ENCODE measurements at regions not wholly inside any gene's neighbourhood (a gene's known extent, or its start where the extent isn't known, plus 50 kb on each side); places are given as distances from the start of the nearest gene placed in this dataset.

- intact Hi-C loops (cut with micrococcal nuclease; ENCODE audit: unreplicated experiment) (no loop called here), in situ Hi-C loops (cut with HindIII; ENCODE audit: extremely low pct_ligation_motif_present, low pct_unique_long_range_greater_than_20kb) (no loop called here)
- BruUV-seq (replicated peaks), result no TSS peak
- Histone ChIP-seq H3K79me2 (ENCODE audit: insufficient read depth, low read length) (no peaks in the 10 kb centered on the region), H3K9me3 (ENCODE audit: low read length) (no peaks in the 10 kb centered on the region), H4K20me1 (ENCODE audit: insufficient read depth, low read length) (no peaks in the 10 kb centered on the region), H3K36me3 (replicated peaks in 1 of 2; ENCODE audit: control insufficient read depth in 1 of 2, insufficient read depth in 2 of 2, low read length in 2 of 2) (no peaks in the 10 kb centered on the region), H3K27ac (ENCODE audit: extremely low read length, insufficient read depth, low read length) (no peak overlapping the region), H3K27me3 (ENCODE audit: control insufficient read depth in 1 of 2, insufficient read depth in 2 of 2, low read length in 2 of 2) (peaks cover 0 to 25% of the 10 kb centered on the region in 2 experiments; a peak in 3 of 5 replicates), H3K9ac (ENCODE audit: insufficient read depth, low read depth, low read length) (no peak overlapping the region), H3K4me1 (ENCODE audit: insufficient read depth, low read length) (no peaks in the 10 kb centered on the region), H3K4me3 (replicated peaks in 1 of 3; ENCODE audit: insufficient read depth in 1 of 3, low read depth in 2 of 3, low read length in 3 of 3) (no peak overlapping the region), H2AFZ (ENCODE audit: low read length) (no peak overlapping the region), H3K4me2 (ENCODE audit: low read depth, low read length) (no peak overlapping the region)
- ChIA-PET POLR2A (no interaction called here), CTCF (ENCODE audit: low intra/inter-chr PET ratio, low total read pairs) (no interaction called here)
- ATAC-seq (no peak), FAIRE-seq (no peak), DNase-seq (ENCODE audit: low spot score) (no peak)
- WGBS (ENCODE audit: low lambda C conversion rate), result 0% methylated on average over 7 of the region's 7 CpGs
- TF ChIP-seq PRDM15 (CRISPR knock-in tag; IDR thresholded peaks at IDR 0.05) (no peak), KLF12 (CRISPR knock-in tag; IDR thresholded peaks at IDR 0.05; ENCODE audit: borderline replicate concordance) (no peak), NR2F6 (IDR thresholded peaks at IDR 0.05) (no peak), NR2F6 (CRISPR knock-in tag; IDR thresholded peaks at IDR 0.05) (no peak), PLSCR1 (CRISPR knock-in tag; IDR thresholded peaks at IDR 0.05; ENCODE audit: borderline replicate concordance) (no peak), ZNF510 (CRISPR knock-in tag; IDR thresholded peaks at IDR 0.05; ENCODE audit: low read depth) (no peak), HOXA5 (CRISPR knock-in tag; IDR thresholded peaks at IDR 0.05) (no peak), ZKSCAN5 (CRISPR knock-in tag; IDR thresholded peaks at IDR 0.05) (no peak), ZUFSP (CRISPR knock-in tag; IDR thresholded peaks at IDR 0.05; ENCODE audit: borderline replicate concordance) (no peak), PLRG1 (conservative IDR thresholded peaks at IDR 0.05) (no peak)
- TF ChIP-seq, protein P1, sequence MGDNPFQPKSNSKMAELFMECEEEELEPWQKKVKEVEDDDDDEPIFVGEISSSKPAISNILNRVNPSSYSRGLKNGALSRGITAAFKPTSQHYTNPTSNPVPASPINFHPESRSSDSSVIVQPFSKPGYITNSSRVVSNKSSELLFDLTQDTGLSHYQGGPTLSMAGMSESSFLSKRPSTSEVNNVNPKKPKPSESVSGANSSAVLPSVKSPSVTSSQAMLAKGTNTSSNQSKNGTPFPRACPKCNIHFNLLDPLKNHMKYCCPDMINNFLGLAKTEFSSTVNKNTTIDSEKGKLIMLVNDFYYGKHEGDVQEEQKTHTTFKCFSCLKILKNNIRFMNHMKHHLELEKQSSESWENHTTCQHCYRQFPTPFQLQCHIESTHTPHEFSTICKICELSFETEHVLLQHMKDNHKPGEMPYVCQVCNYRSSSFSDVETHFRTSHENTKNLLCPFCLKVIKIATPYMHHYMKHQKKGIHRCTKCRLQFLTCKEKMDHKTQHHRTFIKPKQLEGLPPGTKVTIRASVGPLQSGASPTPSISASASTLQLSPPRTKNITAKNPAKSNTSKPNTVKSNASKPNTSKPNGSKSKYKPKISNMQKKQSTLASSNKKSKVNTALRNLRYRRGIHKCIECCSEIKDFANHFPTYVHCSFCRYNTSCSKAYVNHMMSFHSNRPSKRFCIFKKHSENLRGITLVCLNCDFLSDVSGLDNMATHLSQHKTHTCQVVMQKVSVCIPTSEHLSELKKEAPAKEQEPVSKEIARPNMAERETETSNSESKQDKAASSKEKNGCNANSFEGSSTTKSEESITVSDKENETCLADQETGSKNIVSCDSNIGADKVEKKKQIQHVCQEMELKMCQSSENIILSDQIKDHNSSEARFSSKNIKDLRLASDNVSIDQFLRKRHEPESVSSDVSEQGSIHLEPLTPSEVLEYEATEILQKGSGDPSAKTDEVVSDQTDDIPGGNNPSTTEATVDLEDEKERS (CRISPR knock-in tag; IDR thresholded peaks at IDR 0.05), result no peak
These were observed 151.9 kb upstream of the NECTIN1 start for GRCh38 chr11:119880873-119881272.

All from HepG2 (cell line).